NCI-H2029 treated with DMSO at 0.1 percent for 48 hours (cell line): ENCODE measurements at regions not wholly inside any gene's neighbourhood (a gene's known extent, or its start where the extent isn't known, plus 50 kb on each side); places are given as distances from the start of the nearest gene placed in this dataset.

ENCODE experiments used
- DNase-seq: peaks from one replicate; lab custom pipeline; 2025; lab: John Stamatoyannopoulos, UW

- no peak for DNase-seq
Observed at GRCh38 chr5:110031402-110032140, 341.8 kb downstream of the MAN2A1 start.

GRCh38 chr5:110032376-110032775, 342.6 kb downstream of the MAN2A1 start:
- DNase-seq: no peak

- no peak for DNase-seq
Observed at GRCh38 chr5:110034056-110034600, 344.4 kb downstream of the MAN2A1 start.

GRCh38 chr5:110038297-110038997, 348.7 kb downstream of the MAN2A1 start:
- DNase-seq: no peak

GRCh38 chr5:110040178-110040577, 350.5 kb downstream of the MAN2A1 start:
- no peak for DNase-seq

- DNase-seq: no peak
Observed at GRCh38 chr5:110043025-110043424, 353.3 kb downstream of the MAN2A1 start.

GRCh38 chr5:110045158-110045557, 355.4 kb downstream of the MAN2A1 start:
- no peak for DNase-seq

- no peak for DNase-seq
Observed at GRCh38 chr5:110048491-110048890, 358.8 kb downstream of the MAN2A1 start.

- no peak for DNase-seq
Observed at GRCh38 chr5:110049816-110050215, 360.1 kb downstream of the MAN2A1 start.

GRCh38 chr5:110050640-110051345, 361.1 kb downstream of the MAN2A1 start:
- no peak for DNase-seq

GRCh38 chr5:110053205-110053604, 363.5 kb downstream of the MAN2A1 start:
- no peak for DNase-seq

- no peak for DNase-seq
Observed at GRCh38 chr5:110053824-110054223, 364.1 kb downstream of the MAN2A1 start.

- peak; percentile 16 for DNase-seq
Observed at GRCh38 chr5:110054240-110054639, 364.5 kb downstream of the MAN2A1 start.

- DNase-seq: no peak
Observed at GRCh38 chr5:110055302-110055701, 365.6 kb downstream of the MAN2A1 start.

- DNase-seq: no peak
Observed at GRCh38 chr5:110056580-110057114, 366.9 kb downstream of the MAN2A1 start.

GRCh38 chr5:110058175-110058574, 368.4 kb downstream of the MAN2A1 start:
- DNase-seq: no peak

GRCh38 chr5:110062246-110062645, 372.5 kb downstream of the MAN2A1 start:
- DNase-seq: no peak

- no peak for DNase-seq
Observed at GRCh38 chr5:110063640-110064602, 374.2 kb downstream of the MAN2A1 start.

GRCh38 chr5:110064603-110065268, 375.0 kb downstream of the MAN2A1 start:
- DNase-seq: no peak

GRCh38 chr5:110070836-110071235, 381.1 kb downstream of the MAN2A1 start:
- DNase-seq: no peak

- no peak for DNase-seq
Observed at GRCh38 chr5:110072651-110073050, 382.9 kb downstream of the MAN2A1 start.
